ENCODE measurements at regions not wholly inside any gene's neighbourhood (a gene's known extent, or its start where the extent isn't known, plus 50 kb on each side); places are given as distances from the start of the nearest gene placed in this dataset.

- TF ChIP-seq, protein P1, sequence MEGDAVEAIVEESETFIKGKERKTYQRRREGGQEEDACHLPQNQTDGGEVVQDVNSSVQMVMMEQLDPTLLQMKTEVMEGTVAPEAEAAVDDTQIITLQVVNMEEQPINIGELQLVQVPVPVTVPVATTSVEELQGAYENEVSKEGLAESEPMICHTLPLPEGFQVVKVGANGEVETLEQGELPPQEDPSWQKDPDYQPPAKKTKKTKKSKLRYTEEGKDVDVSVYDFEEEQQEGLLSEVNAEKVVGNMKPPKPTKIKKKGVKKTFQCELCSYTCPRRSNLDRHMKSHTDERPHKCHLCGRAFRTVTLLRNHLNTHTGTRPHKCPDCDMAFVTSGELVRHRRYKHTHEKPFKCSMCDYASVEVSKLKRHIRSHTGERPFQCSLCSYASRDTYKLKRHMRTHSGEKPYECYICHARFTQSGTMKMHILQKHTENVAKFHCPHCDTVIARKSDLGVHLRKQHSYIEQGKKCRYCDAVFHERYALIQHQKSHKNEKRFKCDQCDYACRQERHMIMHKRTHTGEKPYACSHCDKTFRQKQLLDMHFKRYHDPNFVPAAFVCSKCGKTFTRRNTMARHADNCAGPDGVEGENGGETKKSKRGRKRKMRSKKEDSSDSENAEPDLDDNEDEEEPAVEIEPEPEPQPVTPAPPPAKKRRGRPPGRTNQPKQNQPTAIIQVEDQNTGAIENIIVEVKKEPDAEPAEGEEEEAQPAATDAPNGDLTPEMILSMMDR (IDR thresholded peaks at IDR 0.05; ENCODE audit: extremely low read depth, insufficient read depth, missing control alignments), result no peak
- DNase-seq (ENCODE audit: low spot score), result no peak
- in situ Hi-C loops (cut with MboI; ENCODE audit: low pct_unique_long_range_greater_than_20kb, low sequenced_read_pairs, unreplicated experiment), result no loop called here
Measured at GRCh38 chr9:107707428-107707837, 217.9 kb upstream of the KLF4 start.

DNA sequence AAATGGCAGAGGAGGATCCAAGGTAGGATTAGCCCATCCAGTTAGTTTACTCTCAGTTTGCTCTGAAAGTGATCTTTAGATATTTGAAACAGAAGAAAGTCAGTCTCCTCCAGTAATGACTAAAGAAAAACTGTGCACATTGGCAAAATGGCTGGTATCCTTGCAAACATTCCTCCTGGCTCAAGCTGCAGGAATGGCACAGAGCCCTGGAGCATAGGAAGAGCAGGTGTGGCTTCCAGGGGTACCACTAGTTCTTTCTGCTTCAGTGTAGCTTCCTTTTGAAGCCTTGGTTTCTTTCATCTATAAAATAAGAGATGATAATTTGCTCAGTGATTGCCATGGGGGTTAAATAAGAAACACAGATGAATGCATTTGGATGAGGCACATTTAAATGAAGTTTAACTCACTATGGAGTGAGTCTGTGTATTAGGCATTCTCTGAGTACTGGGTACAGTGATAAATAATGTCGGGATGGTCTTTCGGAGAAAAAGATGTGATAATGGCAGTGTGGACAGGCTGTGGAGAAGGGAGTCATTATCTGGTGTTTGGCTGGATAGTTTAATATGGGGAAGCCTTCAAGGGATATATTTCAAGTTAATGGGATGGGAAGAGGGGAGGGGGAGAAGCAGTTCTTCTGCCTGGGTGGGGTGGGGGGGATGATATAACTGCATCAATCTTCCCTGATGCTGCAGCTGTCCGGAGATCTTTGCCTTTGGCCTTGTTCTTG, 217.3 kb upstream of the KLF4 start:
- TF ChIP-seq, protein P1 (IDR thresholded peaks at IDR 0.05; ENCODE audit: extremely low read depth, insufficient read depth, missing control alignments), result no peak
- in situ Hi-C loops (cut with MboI; ENCODE audit: low pct_unique_long_range_greater_than_20kb, low sequenced_read_pairs, unreplicated experiment), result no loop called here
- DNase-seq (ENCODE audit: low spot score), result no peak

DNA sequence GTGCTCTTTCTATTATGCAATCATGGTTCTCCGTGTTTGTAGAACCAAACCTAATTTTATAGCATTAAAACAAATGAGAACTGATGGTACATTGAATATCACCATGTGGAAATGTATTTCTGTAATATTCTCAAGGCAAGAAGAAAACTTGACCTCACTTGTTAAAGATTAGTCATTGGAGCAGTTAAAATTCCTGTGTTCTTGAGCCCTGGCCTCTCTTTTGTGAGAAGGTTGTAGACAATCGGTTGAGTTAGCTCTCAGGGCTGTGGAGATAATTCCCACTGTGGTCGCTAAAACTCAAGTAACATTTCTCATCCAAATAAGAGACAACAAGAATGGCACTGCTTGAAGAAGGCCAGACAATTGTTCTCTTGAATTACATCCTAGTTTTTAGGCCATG, 216.0 kb upstream of the KLF4 start:
- TF ChIP-seq, protein P1 (IDR thresholded peaks at IDR 0.05; ENCODE audit: extremely low read depth, insufficient read depth, missing control alignments), result no peak
- DNase-seq (ENCODE audit: low spot score), result no peak
- in situ Hi-C loops (cut with MboI; ENCODE audit: low pct_unique_long_range_greater_than_20kb, low sequenced_read_pairs, unreplicated experiment), result no loop called here

DNA sequence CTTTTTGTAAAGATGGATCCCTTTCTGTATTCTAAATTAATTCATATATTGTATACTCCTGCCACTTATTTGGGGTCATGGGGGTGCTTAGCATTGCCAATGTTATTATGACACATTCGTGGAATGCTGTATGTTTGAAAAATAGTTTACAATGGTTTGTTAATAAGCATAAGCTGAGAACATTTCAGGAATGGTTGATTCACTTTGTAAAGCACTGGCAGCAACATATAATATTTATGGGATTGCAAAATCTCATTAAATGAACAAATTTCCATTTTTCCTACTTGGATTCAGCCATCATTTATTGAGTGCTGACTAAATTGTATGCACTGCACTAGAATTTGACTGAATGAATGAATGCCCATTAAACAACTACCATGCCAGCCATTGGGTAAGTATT, 215.2 kb upstream of the KLF4 start:
- TF ChIP-seq, protein P1 (IDR thresholded peaks at IDR 0.05; ENCODE audit: extremely low read depth, insufficient read depth, missing control alignments), result no peak
- no peak for DNase-seq (ENCODE audit: low spot score)
- in situ Hi-C loops (cut with MboI; ENCODE audit: low pct_unique_long_range_greater_than_20kb, low sequenced_read_pairs, unreplicated experiment), result no loop called here

DNA sequence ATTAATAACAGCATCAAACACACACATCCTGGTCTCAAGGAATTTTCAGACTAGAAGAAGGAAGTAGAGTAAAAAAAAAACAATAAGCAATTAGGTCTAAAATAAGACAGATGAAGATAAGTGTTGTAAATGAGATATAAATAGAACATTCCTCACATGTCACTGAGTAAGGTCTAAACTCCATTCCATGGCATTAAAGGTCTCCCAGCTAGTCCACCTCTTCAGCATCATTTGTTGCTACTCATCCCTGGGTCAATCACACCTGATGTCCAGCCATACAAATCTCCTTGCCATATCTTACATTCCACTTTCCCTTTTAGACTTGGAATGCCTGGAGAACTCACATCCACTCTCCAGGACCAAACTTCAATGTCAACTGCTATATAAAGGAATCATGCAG, 214.1 kb upstream of the KLF4 start:
- in situ Hi-C loops (cut with MboI; ENCODE audit: low pct_unique_long_range_greater_than_20kb, low sequenced_read_pairs, unreplicated experiment), result no loop called here
- TF ChIP-seq, protein P1 (IDR thresholded peaks at IDR 0.05; ENCODE audit: extremely low read depth, insufficient read depth, missing control alignments), result no peak
- no peak for DNase-seq (ENCODE audit: low spot score)

GRCh38 chr9:107700847-107701246, 211.3 kb upstream of the KLF4 start:
- TF ChIP-seq, protein P1 (IDR thresholded peaks at IDR 0.05; ENCODE audit: extremely low read depth, insufficient read depth, missing control alignments), result no peak
- DNase-seq (ENCODE audit: low spot score), result no peak
- in situ Hi-C loops (cut with MboI; ENCODE audit: low pct_unique_long_range_greater_than_20kb, low sequenced_read_pairs, unreplicated experiment), result no loop called here
